HG03432 (cell line): ENCODE measurements at regions not wholly inside any gene's neighbourhood (a gene's known extent, or its start where the extent isn't known, plus 50 kb on each side); places are given as distances from the start of the nearest gene placed in this dataset.

Source experiments
- ATAC-seq: cut with Tn5 transposase; IDR thresholded peaks from one replicate; pipeline ENCODE4 v1.9.1; 2021; ENCODE audit warnings: mild to moderate bottlenecking, moderate library complexity; ENCODE audit not compliant: unreplicated experiment

- no peak for ATAC-seq
These were observed 216.8 kb upstream of the GPR26 start for GRCh38 chr10:123449234-123449962.

- no peak for ATAC-seq
These were observed 215.1 kb upstream of the GPR26 start for GRCh38 chr10:123450956-123451605.

- ATAC-seq = no peak
These were observed 214.4 kb upstream of the GPR26 start for GRCh38 chr10:123451618-123452245.

- no peak for ATAC-seq
These were observed 211.2 kb upstream of the GPR26 start for GRCh38 chr10:123454987-123455386.

GRCh38 chr10:123455861-123456260 is 210.3 kb upstream of the GPR26 start:
- no peak for ATAC-seq

GRCh38 chr10:123458933-123459332 is 207.2 kb upstream of the GPR26 start:
- ATAC-seq = no peak

- no peak for ATAC-seq
These were observed 206.6 kb upstream of the GPR26 start for GRCh38 chr10:123459371-123460091.

- no peak for ATAC-seq
These were observed 203.9 kb upstream of the GPR26 start for GRCh38 chr10:123462246-123462645.

GRCh38 chr10:123462756-123463155 is 203.4 kb upstream of the GPR26 start:
- no peak for ATAC-seq

GRCh38 chr10:123463181-123463580 is 203.0 kb upstream of the GPR26 start:
- no peak for ATAC-seq

GRCh38 chr10:123463698-123464097 is 202.5 kb upstream of the GPR26 start:
- no peak for ATAC-seq

GRCh38 chr10:123464430-123465323 is 201.5 kb upstream of the GPR26 start:
- ATAC-seq = no peak

GRCh38 chr10:123470336-123470921 is 195.7 kb upstream of the GPR26 start:
- ATAC-seq = no peak

- ATAC-seq = no peak
These were observed 194.3 kb upstream of the GPR26 start for GRCh38 chr10:123471811-123472210.

- no peak for ATAC-seq
These were observed 193.5 kb upstream of the GPR26 start for GRCh38 chr10:123472606-123473005.

GRCh38 chr10:123474700-123475099 is 191.5 kb upstream of the GPR26 start:
- no peak for ATAC-seq

- no peak for ATAC-seq
These were observed 190.7 kb upstream of the GPR26 start for GRCh38 chr10:123475466-123475865.

- ATAC-seq = no peak
These were observed 188.0 kb upstream of the GPR26 start for GRCh38 chr10:123478116-123478515.

- ATAC-seq = no peak
These were observed 186.5 kb upstream of the GPR26 start for GRCh38 chr10:123479640-123480039.

GRCh38 chr10:123480344-123480743 is 185.8 kb upstream of the GPR26 start:
- no peak for ATAC-seq
